Heart left ventricle (tissue), 16 donors: ENCODE measurements at regions not wholly inside any gene's neighbourhood (a gene's known extent, or its start where the extent isn't known, plus 50 kb on each side); places are given as distances from the start of the nearest gene placed in this dataset.

ENCODE experiments used
- ATAC-seq, 4 donors: fragments of 200-7000 bp; cut with Tn5 transposase; one replicate each; pipeline ENCODE4 v1.9.1; 2020 to 2022; ENCODE audit warnings: moderate library complexity in 4 of 4, mild to moderate bottlenecking in 3 of 4, moderate number of reproducible peaks in 1 of 4
- DNase-seq, 5 donors: peaks; one replicate each; pipeline ENCODE4 v3.0.0-alpha.2; 2020
- H3K27ac ChIP-seq, 12 donors: fragments of 200-600 bp; sonication (generic) in 4 of 12; one replicate each; pipeline versions ENCODE4 v1.5.0 to v1.8.0; 2016 to 2022; ENCODE audit warnings: mild to moderate bottlenecking in 2 of 12
- H3K27me3 ChIP-seq, 9 donors: fragments of 200-600 bp; sonication (generic) in 2 of 9; one replicate each; pipeline versions ENCODE4 v1.5.1 to v1.8.0; 2016 to 2022; ENCODE audit warnings: mild to moderate bottlenecking in 3 of 9
- H3K36me3 ChIP-seq, 9 donors: fragments of 200-600 bp; sonication (generic) in 2 of 9; one replicate each; pipeline versions ENCODE4 v1.5.0 to v1.8.0; 2018 to 2022; ENCODE audit warnings: mild to moderate bottlenecking in 2 of 9
- H3K4me1 ChIP-seq, 12 donors: fragments of 200-600 bp; sonication (generic) in 4 of 12; one replicate each; pipeline versions ENCODE4 v1.5.0 to v1.8.0; 2016 to 2022; ENCODE audit warnings: mild to moderate bottlenecking in 3 of 12
- H3K4me3 ChIP-seq, 12 donors: fragments of 200-600 bp; sonication (generic) in 4 of 12; one replicate each; pipeline versions ENCODE4 v1.5.0 to v1.8.0; 2017 to 2022; ENCODE audit warnings: mild to moderate bottlenecking in 9 of 12, moderate library complexity in 4 of 12
- H3K9me3 ChIP-seq, 12 donors: fragments of 200-600 bp; sonication (generic) in 4 of 12; one replicate each; pipeline versions ENCODE4 v1.5.0 to v1.8.0; 2016 to 2022; ENCODE audit warnings: mild to moderate bottlenecking in 1 of 12
- POLR2A ChIP-seq, 2 donors: fragments of 450-650 bp; IDR thresholded peaks; one replicate each; pipeline ENCODE4 v1.6.1; 2017; ENCODE audit warnings: antibody characterized with exemption in 2 of 2, mild to moderate bottlenecking in 2 of 2, moderate library complexity in 2 of 2
- WGBS, 4 donors: extraction: QIAGEN DNeasy Blood & Tissue Kit in 2 of 4; methylation state at CpG; one replicate each; pipeline versions ENCODE4 v1.1.5 to v1.1.7; 2013 to 2018; 5-methylcytosine and 5-hydroxymethylcytosine counted together
- intact Hi-C, 10 donors: fragments of 100-400 bp; cut with DNase I; formaldehyde crosslinking; loops; one replicate each; pipeline versions ENCODE4 v1.11.1 to v1.14.2; 2022
- TF ChIP-seq, protein P1 (sequence below), 12 donors: fragments of 200-600 bp; sonication (generic) in 4 of 12; IDR thresholded peaks; one replicate each; pipeline versions ENCODE4 v1.5.0 to v1.8.0; 2018 to 2022; ENCODE audit warnings: antibody characterized with exemption in 12 of 12, mild to moderate bottlenecking in 5 of 12
- donor health status: ischemic (EF 13 %, LVEDD 7.1; RV severe dilation, severe dysfunction).
- donor health status: healthy with polysubstance abuse.
- donor health status: DM: no; HTN: yes; CAD: no.
- donor health status: DM: no; HTN: no; CAD: no.
- donor health status: ischemic (EF 25% LVEDD 6.9; RV normal size, moderate dysfunction).
- donor health status: ischemic (EF 25% LVEDD 5.7; RV mildly dilated, moderate dysfunction).
- donor health status: healthy.
- donor health status: DM: yes; HTN: yes; CAD: no.
- donor health status: ischemic (EF 35%, LVEDD 5.7; RV mildly dilated, moderate dysfunction).
- donor health status: nonischemic (EF 11% LVEDD 7.7; RV severe dilation, severe dysfunction).
- donor health status: DM: yes; HTN: yes; CAD: no.
- donor health status: PGD.
- donor health status: ischemic (EF 29% LVEDD 5.4; RV normal size, mild dysfunction).
- donor health status: nonischemic (EF 23%, LVEDD 6.1; RV moderate dilation, normal function).

DNA sequence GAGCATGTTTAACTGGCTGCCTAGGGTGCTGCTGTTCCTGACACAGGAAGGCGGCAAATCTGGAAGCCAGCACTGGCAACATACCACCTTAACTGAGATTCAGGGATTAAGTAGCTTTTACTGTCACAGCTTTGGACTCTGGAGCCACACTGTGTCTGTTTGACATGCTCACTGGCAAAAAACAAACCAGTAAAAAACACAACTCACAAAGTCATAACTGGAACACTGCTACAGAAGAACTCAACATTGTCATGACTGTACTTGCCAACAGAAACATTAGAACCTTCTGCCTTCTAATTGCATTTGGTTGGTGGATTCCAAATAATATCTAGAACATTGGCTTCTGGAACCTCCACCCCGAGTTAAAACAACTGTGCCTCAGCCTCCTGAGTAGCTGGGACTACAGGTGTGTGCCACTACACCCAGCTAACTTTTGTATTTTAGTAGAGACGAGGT, 117.6 kb downstream of the TTC6 start:
- WGBS, 4 donors = 65 to 75% (median 69%) methylated on average over 3 of the region's 3 CpGs
- Histone ChIP-seq H3K36me3 (no peaks in the 10 kb centered on the region), H3K27me3 (no peaks in the 10 kb centered on the region), H3K9me3 (no peaks in the 10 kb centered on the region), H3K4me1 (no peaks in the 10 kb centered on the region), H3K4me3 (no peak overlapping the region), H3K27ac (no peak overlapping the region)
- ATAC-seq (no peak), DNase-seq (no peak)
- TF ChIP-seq POLR2A (IDR thresholded peaks at IDR 0.05) = no peak
- TF ChIP-seq, protein P1, sequence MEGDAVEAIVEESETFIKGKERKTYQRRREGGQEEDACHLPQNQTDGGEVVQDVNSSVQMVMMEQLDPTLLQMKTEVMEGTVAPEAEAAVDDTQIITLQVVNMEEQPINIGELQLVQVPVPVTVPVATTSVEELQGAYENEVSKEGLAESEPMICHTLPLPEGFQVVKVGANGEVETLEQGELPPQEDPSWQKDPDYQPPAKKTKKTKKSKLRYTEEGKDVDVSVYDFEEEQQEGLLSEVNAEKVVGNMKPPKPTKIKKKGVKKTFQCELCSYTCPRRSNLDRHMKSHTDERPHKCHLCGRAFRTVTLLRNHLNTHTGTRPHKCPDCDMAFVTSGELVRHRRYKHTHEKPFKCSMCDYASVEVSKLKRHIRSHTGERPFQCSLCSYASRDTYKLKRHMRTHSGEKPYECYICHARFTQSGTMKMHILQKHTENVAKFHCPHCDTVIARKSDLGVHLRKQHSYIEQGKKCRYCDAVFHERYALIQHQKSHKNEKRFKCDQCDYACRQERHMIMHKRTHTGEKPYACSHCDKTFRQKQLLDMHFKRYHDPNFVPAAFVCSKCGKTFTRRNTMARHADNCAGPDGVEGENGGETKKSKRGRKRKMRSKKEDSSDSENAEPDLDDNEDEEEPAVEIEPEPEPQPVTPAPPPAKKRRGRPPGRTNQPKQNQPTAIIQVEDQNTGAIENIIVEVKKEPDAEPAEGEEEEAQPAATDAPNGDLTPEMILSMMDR (IDR thresholded peaks at IDR 0.05) = no peak
- intact Hi-C loops = loop anchor here in 6 of 10 donors (5.0 to 10.0 kb wide), 3 partner anchors 159 to 164 kb away; no protein-coding TSS in a partner anchor

DNA sequence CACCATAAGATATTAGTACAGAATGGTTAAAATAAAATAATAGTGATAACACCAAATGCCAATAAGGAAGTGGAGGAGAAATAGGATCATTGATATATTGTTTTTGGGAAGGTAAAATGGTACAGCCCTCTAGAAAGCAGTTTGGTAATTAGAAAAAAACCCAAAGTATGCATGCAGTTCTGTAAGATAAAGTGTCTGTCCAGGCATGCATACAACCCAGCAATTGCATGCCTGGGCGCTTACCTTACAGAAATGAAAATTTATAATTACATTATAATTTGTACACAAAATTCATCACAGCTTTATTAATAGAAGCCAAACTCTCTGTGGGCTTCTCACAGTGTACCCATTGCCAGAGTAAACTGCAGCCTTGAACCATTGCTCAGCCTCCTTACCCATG, 124.7 kb downstream of the TTC6 start:
- WGBS, 4 donors = 83 to 95% (median 86%) methylated on average over 1 of the region's 1 CpG
- intact Hi-C loops = no loop called here
- H3K9me3 ChIP-seq = peaks cover 0 to 3% (median 0%) of the 10 kb centered on the region in 12 donors
- H3K4me1 ChIP-seq = no peaks in the 10 kb centered on the region
- H3K4me3 ChIP-seq = no peak overlapping the region
- no peak for ATAC-seq
- no peak overlapping the region for H3K27ac ChIP-seq
- DNase-seq = no peak
- no peaks in the 10 kb centered on the region for H3K27me3 ChIP-seq
- H3K36me3 ChIP-seq = no peaks in the 10 kb centered on the region
- TF ChIP-seq, protein P1 (IDR thresholded peaks at IDR 0.05) = no peak
- TF ChIP-seq POLR2A (IDR thresholded peaks at IDR 0.05) = no peak

DNA sequence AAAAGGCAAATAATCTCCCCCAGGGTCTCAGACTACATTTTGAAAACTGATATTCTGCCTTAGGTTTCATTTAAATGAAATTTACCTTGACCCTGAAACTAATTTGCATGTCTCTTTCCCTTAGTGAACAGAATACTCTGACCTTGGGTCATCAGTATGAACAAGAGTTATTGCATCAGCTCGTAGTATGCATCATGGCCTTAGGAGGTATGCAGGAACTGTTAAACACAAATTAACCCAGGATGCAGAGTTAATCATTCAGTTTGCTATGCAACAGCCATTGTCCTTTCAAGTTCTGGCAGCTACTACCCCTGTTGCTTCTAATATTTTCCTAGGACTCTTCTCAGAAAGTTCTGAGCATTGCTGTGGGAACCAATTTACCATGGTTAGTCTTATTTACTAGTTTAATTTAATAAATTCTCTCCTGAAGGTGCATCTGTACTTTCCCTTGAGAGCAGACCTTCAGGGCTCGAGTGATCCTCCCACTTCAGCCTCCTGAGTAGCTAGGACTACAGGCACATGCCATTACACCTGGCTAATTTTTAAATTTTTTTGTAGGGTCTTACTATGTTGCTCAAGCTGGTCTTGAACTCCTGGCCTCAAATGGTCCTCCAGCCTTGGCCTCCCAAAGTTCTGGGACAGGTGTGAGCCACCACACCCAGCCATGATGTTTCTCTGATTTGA, 126.7 kb downstream of the TTC6 start:
- intact Hi-C loops = no loop called here
- 41 to 45% (median 43%) methylated on average over 2 of the region's 2 CpGs for WGBS, 4 donors
- H3K27ac ChIP-seq = no peak overlapping the region
- no peak for ATAC-seq
- no peak for TF ChIP-seq POLR2A (IDR thresholded peaks at IDR 0.05)
- peaks cover 0 to 3% (median 0%) of the 10 kb centered on the region in 12 donors for H3K9me3 ChIP-seq
- no peaks in the 10 kb centered on the region for H3K27me3 ChIP-seq
- H3K4me1 ChIP-seq = no peaks in the 10 kb centered on the region
- no peak overlapping the region for H3K4me3 ChIP-seq
- no peak for DNase-seq
- no peaks in the 10 kb centered on the region for H3K36me3 ChIP-seq

DNA sequence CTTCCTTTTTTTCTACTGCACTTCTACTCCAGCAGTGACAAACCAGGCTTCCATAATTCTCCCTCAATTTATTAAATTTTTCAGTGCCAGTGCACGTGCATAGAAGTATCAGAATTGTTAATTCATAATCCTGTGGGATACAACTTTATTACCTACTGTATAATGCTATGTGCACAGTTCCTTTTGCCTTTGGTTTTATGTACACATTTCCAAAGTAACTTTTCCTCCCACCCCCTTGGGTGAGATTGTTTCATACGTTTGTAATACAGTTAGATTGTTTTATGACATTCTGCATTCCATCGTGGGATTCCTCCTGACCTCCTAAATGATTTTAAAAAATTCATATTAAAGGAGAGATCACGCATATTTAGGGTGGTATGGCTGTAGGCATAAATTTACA, 128.1 kb downstream of the TTC6 start:
- H3K36me3 ChIP-seq = no peaks in the 10 kb centered on the region
- peaks cover 0 to 3% (median 0%) of the 10 kb centered on the region in 12 donors for H3K9me3 ChIP-seq
- no peak overlapping the region for H3K4me3 ChIP-seq
- no peaks in the 10 kb centered on the region for H3K27me3 ChIP-seq
- no peaks in the 10 kb centered on the region for H3K4me1 ChIP-seq
- WGBS, 4 donors = 42 to 54% (median 49%) methylated on average over 4 of the region's 4 CpGs
- ATAC-seq (no peak), DNase-seq (no peak)
- intact Hi-C loops = no loop called here
- no peak overlapping the region for H3K27ac ChIP-seq
- TF ChIP-seq POLR2A (IDR thresholded peaks at IDR 0.05) = no peak
- TF ChIP-seq, protein P1 (IDR thresholded peaks at IDR 0.05) = no peak

DNA sequence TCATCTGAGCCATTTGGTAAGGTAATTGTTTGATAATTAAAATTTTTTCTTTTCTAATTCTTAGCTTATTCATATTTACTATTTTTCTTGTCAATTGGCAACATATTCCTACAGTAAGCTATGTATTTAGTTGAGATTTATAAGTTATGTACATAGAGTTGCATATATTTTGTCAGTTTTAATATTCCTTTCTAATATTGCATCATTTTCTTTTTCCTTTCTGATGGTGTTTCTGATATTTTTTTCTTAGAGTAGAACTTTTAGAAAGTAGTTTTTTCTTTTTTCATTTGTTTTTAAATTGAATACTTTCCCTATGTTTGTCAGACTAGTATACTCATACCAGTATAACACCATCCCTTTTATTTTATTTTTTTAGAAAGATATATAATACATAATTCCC, 131.3 kb downstream of the TTC6 start:
- intact Hi-C loops = no loop called here
- H3K27me3 ChIP-seq = no peaks in the 10 kb centered on the region
- no peak overlapping the region for H3K27ac ChIP-seq
- no peak overlapping the region for H3K4me3 ChIP-seq
- H3K4me1 ChIP-seq = no peaks in the 10 kb centered on the region
- no peaks in the 10 kb centered on the region for H3K9me3 ChIP-seq
- H3K36me3 ChIP-seq = no peaks in the 10 kb centered on the region
- ATAC-seq = no peak
- DNase-seq = no peak
- no peak for TF ChIP-seq POLR2A (IDR thresholded peaks at IDR 0.05)
- TF ChIP-seq, protein P1 (IDR thresholded peaks at IDR 0.05) = no peak
